ENCODE measurements at regions not wholly inside any gene's neighbourhood (a gene's known extent, or its start where the extent isn't known, plus 50 kb on each side); places are given as distances from the start of the nearest gene placed in this dataset.

GRCh38 chr4:83692028-83692427 is 156.1 kb downstream of the GPAT3 start:
- DNase-seq: no peak

GRCh38 chr4:83686166-83686565 is 150.3 kb downstream of the GPAT3 start:
- DNase-seq: no peak

GRCh38 chr4:83679692-83680091 is 143.8 kb downstream of the GPAT3 start:
- DNase-seq: no peak

- no peak for DNase-seq
Measured at GRCh38 chr4:83679254-83679653, 143.3 kb downstream of the GPAT3 start.

- DNase-seq: no peak
Measured at GRCh38 chr4:83677656-83678055, 141.7 kb downstream of the GPAT3 start.

DNA sequence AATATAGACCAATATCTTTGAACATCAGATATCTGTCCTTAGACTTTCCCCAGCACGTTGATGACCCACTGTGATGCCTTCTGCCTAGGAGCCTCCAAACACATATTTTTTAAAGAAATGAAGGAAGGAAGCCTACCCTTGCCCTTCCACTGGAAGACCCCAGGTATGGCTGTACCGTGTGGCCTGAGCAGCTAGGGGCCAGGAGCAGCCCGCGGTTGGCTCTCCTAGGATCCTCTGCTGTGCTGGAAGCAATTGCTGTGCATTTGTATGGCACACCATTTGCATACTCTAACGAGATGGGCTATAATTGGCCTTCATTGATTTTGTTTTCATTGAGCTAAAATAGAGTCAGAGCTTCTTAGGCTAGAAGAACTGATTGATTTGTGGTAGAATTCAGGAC is 128.8 kb downstream of the GPAT3 start:
- no peak for DNase-seq

GRCh38 chr4:83664071-83664470 is 128.2 kb downstream of the GPAT3 start:
- DNase-seq: peak; percentile 9

- DNase-seq: no peak
Measured at GRCh38 chr4:83662204-83662603, 126.3 kb downstream of the GPAT3 start.

DNA sequence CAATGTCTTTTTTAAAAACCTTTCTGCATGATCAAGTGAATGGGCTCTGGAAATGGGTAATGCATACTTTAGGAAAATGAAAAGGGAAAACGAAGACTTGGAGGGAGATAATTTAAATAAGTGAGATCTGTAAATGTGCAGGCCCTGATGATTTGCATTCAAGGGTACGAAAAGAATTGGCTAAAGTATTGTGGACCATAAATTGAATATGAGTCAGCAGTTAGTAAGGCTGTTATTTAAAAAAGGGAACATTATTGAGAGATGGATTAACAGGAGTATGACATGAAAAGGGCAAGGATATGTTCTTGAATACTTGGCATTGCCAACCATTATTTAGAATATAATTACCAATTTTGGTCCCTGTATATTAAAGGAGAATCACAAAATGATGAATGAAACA is 125.5 kb downstream of the GPAT3 start:
- DNase-seq: no peak

DNA sequence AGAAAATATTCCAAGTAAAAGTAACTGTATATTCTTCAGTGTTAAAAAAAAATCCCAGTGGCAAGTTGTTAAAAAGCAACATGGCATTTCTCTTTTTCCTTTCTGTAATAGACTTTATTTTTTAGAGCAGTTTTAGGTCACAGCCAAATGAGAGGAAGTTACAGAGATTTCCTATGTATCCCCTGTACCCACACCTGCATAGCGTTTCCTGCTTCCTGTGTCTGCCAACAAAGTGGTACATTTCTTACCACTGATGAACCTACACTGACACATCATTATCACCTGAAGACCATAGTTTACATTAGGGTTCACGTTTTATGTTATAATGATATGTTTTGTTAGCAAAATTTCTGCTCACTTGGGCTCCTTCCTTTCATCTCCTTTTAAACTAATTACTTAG is 124.7 kb downstream of the GPAT3 start:
- no peak for DNase-seq

DNA sequence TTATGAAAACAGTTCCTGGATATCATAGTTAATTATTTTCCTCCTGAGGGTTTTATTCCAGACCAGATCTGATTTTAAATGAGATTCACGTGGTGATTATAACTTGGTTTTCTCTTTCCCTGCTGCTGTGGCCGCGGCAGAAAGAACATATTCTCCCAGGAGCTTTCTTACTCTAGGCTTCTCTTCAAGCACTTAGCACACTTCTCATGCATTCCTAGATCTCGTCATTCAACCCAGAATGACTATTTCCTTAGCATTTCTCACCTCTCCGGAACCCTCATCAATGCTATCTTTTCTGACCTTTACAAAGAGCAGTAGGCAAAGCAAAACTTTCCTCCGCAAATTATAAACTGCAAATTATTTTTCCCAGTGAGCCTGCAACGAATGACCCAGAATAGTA is 122.9 kb downstream of the GPAT3 start:
- DNase-seq: no peak

DNA sequence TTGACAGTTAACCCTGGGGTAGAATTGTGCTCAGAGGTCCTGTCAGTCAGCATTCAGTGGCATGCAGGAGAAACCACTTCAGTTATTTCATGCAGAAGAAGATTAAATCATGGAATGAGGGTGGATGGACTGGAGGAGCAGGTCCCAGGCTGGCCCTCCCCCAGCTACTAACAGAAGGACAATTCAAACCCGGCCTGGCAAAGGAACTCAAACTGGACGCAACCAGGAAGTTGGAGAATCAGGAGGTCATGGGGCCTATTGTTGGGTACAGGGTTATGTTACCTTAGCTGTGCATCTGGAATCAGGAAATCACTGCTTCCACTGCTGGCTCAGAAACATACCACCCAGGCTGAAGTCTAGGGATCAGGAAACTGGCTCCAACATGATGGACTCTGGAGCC is 121.4 kb downstream of the GPAT3 start:
- DNase-seq: no peak
